Activated B cell treated with CpG ODN at 0.5 μM for 24 hours (primary cell): ENCODE measurements at regions not wholly inside any gene's neighbourhood (a gene's known extent, or its start where the extent isn't known, plus 50 kb on each side); places are given as distances from the start of the nearest gene placed in this dataset.

Experiments
- ATAC-seq: fragments of 200-7000 bp; cut with Tn5 transposase; one replicate; pipeline ENCODE4 v1.10.0; 2021; ENCODE audit warnings: low read depth, mild to moderate bottlenecking, moderate library complexity
- CTCF ChIA-PET: fragments of 350-600 bp; sonication (Branson Sonifier 250); formaldehyde crosslinking; loops from one replicate; lab custom pipeline; 2021; ENCODE audit warnings: antibody characterized with exemption; lab: Charles Lee
- POLR2A ChIA-PET: fragments of 350-600 bp; sonication (Branson Sonifier 250); formaldehyde crosslinking; loops from one replicate; lab custom pipeline; 2021; ENCODE audit warnings: antibody characterized with exemption; lab: Charles Lee
- DNase-seq: peaks from one replicate; pipeline ENCODE4 v3.0.0; 2022
- H3K27ac Mint-ChIP-seq: one replicate; pipeline ENCODE4 v1.8.0; 2020; ENCODE audit warnings: mixed read lengths
- H3K27me3 Mint-ChIP-seq: one replicate; pipeline ENCODE4 v1.8.0; 2021; ENCODE audit warnings: mixed read lengths
- H3K36me3 Mint-ChIP-seq: one replicate; pipeline ENCODE4 v1.8.0; 2021; ENCODE audit warnings: low read depth, mixed read lengths
- H3K4me1 Mint-ChIP-seq: one replicate; pipeline ENCODE4 v1.8.0; 2021; ENCODE audit warnings: mixed read lengths
- H3K4me3 Mint-ChIP-seq: one replicate; pipeline ENCODE4 v1.8.0; 2020; ENCODE audit warnings: mild to moderate bottlenecking, mixed read lengths
- H3K9me3 Mint-ChIP-seq: one replicate; pipeline ENCODE4 v1.8.0; 2020; ENCODE audit warnings: mixed read lengths
- intact Hi-C: fragments of 100-400 bp; cut with micrococcal nuclease; formaldehyde crosslinking; loops from one replicate; pipeline ENCODE4 v1.15.1; 2024
- TF ChIP-seq, protein P1 (sequence below): fragments of 200-600 bp; IDR thresholded peaks from one replicate; pipeline ENCODE4 v1.8.0; 2022; ENCODE audit warnings: antibody characterized with exemption, mild to moderate bottlenecking

DNA sequence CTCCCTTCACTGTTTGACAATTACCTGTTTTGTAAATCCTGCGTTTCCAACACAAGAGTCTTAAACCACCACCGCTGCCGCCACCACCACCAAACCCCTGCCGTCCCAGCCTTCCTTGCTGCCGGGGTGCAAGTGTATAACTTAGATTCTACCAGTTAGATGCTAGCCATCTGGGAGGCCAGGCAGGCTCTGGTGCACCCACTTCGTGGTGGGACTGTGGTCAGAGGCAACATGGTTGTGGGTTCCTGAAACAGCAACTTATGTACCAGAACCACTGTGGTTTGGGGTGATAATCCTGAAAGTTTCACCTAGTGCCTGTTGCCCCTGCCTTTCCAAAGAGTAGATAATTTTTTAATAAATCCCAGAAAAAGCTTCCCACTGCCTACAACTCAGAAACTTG, 510.5 kb downstream of the CCSER2 start:
- TF ChIP-seq, protein P1, sequence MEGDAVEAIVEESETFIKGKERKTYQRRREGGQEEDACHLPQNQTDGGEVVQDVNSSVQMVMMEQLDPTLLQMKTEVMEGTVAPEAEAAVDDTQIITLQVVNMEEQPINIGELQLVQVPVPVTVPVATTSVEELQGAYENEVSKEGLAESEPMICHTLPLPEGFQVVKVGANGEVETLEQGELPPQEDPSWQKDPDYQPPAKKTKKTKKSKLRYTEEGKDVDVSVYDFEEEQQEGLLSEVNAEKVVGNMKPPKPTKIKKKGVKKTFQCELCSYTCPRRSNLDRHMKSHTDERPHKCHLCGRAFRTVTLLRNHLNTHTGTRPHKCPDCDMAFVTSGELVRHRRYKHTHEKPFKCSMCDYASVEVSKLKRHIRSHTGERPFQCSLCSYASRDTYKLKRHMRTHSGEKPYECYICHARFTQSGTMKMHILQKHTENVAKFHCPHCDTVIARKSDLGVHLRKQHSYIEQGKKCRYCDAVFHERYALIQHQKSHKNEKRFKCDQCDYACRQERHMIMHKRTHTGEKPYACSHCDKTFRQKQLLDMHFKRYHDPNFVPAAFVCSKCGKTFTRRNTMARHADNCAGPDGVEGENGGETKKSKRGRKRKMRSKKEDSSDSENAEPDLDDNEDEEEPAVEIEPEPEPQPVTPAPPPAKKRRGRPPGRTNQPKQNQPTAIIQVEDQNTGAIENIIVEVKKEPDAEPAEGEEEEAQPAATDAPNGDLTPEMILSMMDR, result no peak
- Mint-ChIP-seq H3K9me3 (no peaks in the 10 kb centered on the region), H3K36me3 (no peaks in the 10 kb centered on the region), H3K4me3 (no peak overlapping the region), H3K4me1 (no peaks in the 10 kb centered on the region), H3K27me3 (no peaks in the 10 kb centered on the region), H3K27ac (no peak overlapping the region)
- no peak for DNase-seq
- intact Hi-C loops, result no loop called here
- no peak for ATAC-seq
- ChIA-PET POLR2A (no interaction called here), CTCF (no interaction called here)

DNA sequence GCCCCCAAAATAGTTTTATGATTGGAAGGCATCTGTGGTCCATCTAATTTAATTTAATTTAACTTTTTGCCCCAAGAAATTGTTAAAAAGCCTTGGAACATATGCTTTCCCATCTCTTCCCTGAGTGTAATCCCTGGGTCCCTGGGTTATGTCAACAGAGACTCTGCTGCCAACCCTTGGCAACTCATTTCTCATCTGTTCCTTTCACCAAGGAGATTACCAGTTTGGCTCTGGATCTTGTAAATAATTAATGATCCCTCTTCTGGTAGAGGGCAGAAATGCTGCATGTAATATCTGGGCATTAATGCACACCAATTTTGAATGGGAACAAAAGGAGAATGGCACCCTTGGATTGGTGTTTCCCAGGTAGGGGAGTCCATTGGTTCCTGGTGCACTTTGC, 514.2 kb downstream of the CCSER2 start:
- intact Hi-C loops, result no loop called here
- H3K9me3 Mint-ChIP-seq, result no peaks in the 10 kb centered on the region
- no peaks in the 10 kb centered on the region for H3K36me3 Mint-ChIP-seq
- CTCF ChIA-PET, result no interaction called here
- H3K27ac Mint-ChIP-seq, result no peak overlapping the region
- H3K4me1 Mint-ChIP-seq, result no peaks in the 10 kb centered on the region
- H3K4me3 Mint-ChIP-seq, result no peak overlapping the region
- DNase-seq (no peak), ATAC-seq (no peak)
- POLR2A ChIA-PET, result no interaction called here
- no peaks in the 10 kb centered on the region for H3K27me3 Mint-ChIP-seq
- TF ChIP-seq, protein P1, result no peak

DNA sequence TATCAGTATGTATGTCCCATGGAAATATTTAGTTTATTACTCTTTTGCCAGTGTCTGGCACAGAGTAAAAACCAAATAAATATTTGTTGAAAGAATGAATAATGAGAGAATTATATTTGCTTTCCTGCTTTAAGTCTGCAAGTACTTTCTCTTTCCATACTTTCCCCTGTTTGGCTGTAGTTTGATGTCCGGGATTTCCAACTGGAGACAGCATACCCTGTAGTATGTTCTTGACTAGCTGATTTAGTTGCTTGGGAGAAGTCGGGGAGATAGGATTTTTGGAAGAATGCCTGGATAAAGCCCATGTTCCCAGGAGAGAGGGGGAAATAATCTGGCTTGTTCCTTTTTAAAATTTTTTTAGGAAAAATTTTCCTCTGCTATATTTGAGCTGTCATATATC, 516.1 kb downstream of the CCSER2 start:
- CTCF ChIA-PET, result no interaction called here
- ATAC-seq, result no peak
- DNase-seq, result no peak
- Mint-ChIP-seq H3K27me3 (no peaks in the 10 kb centered on the region), H3K9me3 (no peaks in the 10 kb centered on the region), H3K4me3 (no peak overlapping the region), H3K27ac (no peak overlapping the region), H3K36me3 (no peaks in the 10 kb centered on the region), H3K4me1 (no peaks in the 10 kb centered on the region)
- intact Hi-C loops, result no loop called here
- POLR2A ChIA-PET, result no interaction called here
- TF ChIP-seq, protein P1, result no peak

DNA sequence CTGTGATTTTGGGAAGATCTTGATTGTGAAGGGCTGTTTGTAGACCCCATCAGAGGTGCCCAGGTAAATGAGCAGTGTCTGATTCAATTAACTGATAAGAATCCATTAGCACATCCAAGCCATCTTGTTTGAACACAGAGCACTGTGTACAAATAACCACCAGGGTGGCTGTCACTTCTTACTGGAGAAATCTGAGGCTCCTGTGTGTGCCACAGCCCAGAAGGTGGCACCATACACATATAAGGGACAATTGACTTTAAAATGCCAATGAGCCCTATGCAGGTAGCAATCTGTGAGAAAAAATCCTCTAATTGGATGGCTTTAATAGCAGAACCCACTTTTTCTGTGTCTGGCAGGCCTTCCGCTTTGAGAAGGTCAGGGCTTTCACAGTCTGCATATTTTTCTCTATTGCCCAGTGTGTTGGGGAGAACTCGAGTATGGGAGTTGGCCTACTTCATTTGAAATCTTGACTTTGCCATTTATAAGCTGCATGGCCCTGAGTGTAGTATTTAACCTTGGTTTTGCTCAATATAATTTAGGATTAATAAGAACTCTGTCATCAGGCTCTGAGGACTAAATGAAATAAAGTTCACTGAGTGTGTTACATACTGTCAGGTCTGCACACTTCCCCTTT, 517.4 kb downstream of the CCSER2 start:
- CTCF ChIA-PET, result no interaction called here
- H3K27ac Mint-ChIP-seq, result no peak overlapping the region
- intact Hi-C loops, result loop anchor here (2.0 kb wide), 1 partner anchor 1531 kb away; no protein-coding TSS in a partner anchor
- H3K36me3 Mint-ChIP-seq, result no peaks in the 10 kb centered on the region
- DNase-seq, result no peak
- no peak overlapping the region for H3K4me3 Mint-ChIP-seq
- no peak for ATAC-seq
- H3K4me1 Mint-ChIP-seq, result no peaks in the 10 kb centered on the region
- H3K27me3 Mint-ChIP-seq, result no peaks in the 10 kb centered on the region
- TF ChIP-seq, protein P1, result no peak
- POLR2A ChIA-PET, result no interaction called here
- H3K9me3 Mint-ChIP-seq, result no peaks in the 10 kb centered on the region

DNA sequence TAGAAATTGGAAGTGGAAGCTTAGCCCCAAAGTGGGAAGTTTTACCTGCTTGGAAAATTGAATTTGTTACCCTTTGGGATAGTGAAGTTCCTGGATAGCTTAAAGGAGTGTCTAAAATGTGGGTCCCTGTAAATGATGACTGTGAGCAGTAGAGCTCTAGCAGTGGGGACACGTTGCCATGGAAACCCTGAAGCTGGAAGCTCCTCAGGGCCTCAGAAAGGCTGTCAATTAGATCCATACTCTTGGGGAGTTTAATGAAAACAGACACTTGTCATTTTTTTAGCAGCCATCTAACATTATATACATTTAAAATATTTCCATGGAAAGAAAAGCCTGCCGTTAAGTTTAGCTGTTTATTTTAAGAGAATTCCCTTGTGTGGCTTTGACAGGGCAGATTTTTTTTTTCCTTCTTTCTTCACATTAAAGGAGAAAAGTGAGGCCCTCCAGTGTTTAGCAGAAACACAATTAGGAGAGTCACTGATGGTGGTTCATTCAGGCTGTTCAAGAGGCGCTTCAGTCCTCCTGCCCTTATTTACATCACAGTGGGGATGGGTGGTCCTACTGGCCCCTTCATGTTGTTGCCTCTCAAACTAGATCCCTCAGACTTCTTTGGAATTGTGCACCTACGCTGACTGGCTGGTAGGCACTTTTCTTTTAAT, 518.4 kb downstream of the CCSER2 start:
- ATAC-seq, result no peak
- intact Hi-C loops, result loop anchor here (2.0 kb wide), 1 partner anchor 1530 kb away; no protein-coding TSS in a partner anchor

More for the DNA sequence above, 518.4 kb downstream of the CCSER2 start:
- Mint-ChIP-seq H3K4me3 (no peak overlapping the region), H3K27me3 (no peaks in the 10 kb centered on the region), H3K27ac (no peak overlapping the region), H3K36me3 (no peaks in the 10 kb centered on the region), H3K4me1 (no peaks in the 10 kb centered on the region), H3K9me3 (no peaks in the 10 kb centered on the region)
- no peak for DNase-seq
- POLR2A ChIA-PET, result no interaction called here
- CTCF ChIA-PET, result no interaction called here
- TF ChIP-seq, protein P1, result no peak
